Fibroblast of mammary gland (primary cell): ENCODE measurements at regions not wholly inside any gene's neighbourhood (a gene's known extent, or its start where the extent isn't known, plus 50 kb on each side); places are given as distances from the start of the nearest gene placed in this dataset.

Experiments used
- DNase-seq: peaks from one replicate; pipeline ENCODE4 v3.0.0-alpha.2; 2010; ENCODE audit warnings: low read depth
- H3K4me3 ChIP-seq: 2 replicates; pipeline ENCODE4 v1.5.1; 2011; ENCODE audit warnings: low read depth, mild to moderate bottlenecking, low read length, moderate library complexity; ENCODE audit not compliant: control insufficient read depth
- TF ChIP-seq, protein P1 (sequence below): conservative IDR thresholded peaks from 2 replicates; pipeline ENCODE4 v1.5.1; 2011; ENCODE audit warnings: low read depth, low read length, inconsistent platforms; ENCODE audit not compliant: control insufficient read depth, insufficient read depth

DNA sequence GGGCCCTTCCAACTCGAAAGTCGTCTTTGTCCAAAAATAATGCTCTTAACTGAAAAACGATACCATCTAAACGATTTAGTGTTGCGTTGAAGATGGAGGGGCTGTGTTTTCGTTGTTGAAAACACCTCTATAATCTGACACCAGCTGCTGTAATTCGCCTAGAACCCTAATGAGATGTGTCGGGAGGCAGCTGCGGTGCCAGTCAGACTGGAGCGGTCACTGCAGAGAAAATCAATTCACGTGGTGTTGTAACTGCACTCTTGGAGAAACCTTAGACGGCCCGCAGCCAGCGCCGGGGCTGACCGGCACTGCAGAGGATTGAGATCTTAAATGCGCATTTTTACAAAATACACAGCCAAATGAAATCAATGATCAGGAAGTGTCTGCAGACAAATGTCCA is 339.1 kb downstream of the ZNF536 start:
- TF ChIP-seq, protein P1, sequence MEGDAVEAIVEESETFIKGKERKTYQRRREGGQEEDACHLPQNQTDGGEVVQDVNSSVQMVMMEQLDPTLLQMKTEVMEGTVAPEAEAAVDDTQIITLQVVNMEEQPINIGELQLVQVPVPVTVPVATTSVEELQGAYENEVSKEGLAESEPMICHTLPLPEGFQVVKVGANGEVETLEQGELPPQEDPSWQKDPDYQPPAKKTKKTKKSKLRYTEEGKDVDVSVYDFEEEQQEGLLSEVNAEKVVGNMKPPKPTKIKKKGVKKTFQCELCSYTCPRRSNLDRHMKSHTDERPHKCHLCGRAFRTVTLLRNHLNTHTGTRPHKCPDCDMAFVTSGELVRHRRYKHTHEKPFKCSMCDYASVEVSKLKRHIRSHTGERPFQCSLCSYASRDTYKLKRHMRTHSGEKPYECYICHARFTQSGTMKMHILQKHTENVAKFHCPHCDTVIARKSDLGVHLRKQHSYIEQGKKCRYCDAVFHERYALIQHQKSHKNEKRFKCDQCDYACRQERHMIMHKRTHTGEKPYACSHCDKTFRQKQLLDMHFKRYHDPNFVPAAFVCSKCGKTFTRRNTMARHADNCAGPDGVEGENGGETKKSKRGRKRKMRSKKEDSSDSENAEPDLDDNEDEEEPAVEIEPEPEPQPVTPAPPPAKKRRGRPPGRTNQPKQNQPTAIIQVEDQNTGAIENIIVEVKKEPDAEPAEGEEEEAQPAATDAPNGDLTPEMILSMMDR: no peak
- no peak overlapping the region for H3K4me3 ChIP-seq
- DNase-seq: no peak

DNA sequence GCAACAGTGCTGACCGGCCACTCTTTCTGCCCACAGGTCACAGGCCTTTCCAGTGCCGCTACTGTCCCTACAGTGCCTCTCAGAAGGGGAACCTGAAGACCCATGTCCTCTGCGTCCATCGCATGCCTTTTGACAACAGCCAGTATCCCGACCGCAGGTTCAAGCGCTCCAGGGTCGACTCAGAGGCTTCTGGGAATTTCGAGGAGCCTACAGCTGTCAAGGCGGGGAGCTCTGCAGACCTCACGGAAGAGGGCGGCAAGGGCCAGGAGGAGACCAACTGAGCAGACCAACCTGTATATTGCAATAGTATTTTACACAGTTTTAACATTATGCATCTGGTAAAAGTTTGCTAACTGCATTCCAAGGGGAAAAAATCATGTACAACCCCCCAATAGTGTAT is 338.5 kb downstream of the ZNF536 start:
- no peak for DNase-seq
- no peak overlapping the region for H3K4me3 ChIP-seq
- TF ChIP-seq, protein P1: no peak

DNA sequence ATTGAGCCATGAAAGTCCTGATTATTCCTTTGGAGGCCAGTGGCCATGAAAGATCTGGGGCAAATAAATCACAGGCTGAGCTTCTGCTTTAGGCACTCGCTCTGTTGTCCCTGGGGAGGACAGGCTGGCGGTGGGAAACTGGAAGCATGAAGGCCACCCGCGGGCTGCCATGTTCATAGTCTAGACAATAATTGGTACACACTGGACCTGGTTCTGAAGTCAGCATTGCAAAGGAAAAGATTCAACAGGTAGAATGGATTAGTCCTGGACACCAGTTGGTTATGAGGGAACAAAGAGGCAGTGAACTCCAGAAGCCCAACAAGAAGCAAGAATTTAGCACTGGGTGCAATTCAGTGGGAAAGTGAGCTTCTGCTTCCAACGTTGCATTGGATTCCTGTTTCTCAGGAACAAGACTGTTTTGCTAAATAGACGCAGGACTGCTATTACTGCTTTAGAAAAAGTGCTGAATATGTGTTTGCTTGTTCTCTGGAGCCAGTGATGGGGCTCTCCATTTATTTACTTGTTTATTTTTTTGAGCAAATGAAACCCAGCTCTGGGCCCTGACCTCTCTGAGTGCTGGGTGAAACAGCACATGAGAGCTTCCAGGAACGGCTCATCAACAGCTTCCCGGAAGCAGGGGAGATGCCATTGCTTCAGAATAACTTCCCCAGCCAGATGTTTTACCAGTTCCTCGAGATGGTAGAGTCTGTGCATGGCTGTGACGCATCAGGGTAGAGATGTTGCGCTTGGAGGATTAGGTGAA is 336.4 kb downstream of the ZNF536 start:
- no peak overlapping the region for H3K4me3 ChIP-seq
- TF ChIP-seq, protein P1: no peak
- DNase-seq: no peak

DNA sequence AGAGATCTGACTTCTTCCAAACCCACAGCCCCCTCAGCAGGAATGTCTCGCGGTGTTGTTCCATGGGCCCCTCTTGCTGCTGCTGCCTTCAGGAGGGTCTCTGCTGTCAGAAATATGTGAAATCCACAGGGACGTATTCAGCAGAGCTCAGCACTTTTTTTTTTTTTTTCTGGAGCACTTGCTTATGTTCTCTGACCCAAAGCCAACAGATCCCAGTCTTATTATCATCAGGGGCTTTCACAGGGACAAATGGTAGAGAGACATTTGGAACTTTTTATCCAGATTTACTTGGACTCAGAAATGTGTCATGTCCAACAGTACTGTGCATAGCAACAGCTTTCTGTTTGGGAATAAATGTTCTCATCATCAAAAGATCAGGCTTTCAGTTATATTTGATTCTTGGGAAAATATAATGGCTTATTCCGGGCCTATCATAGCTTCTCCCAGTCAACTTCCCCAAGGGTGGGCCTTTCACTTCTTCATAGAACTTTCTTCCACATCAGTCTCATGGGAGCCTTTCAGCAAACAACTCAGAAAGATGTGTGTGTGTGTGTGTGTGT is 332.7 kb downstream of the ZNF536 start:
- no peak overlapping the region for H3K4me3 ChIP-seq
- DNase-seq: no peak
- TF ChIP-seq, protein P1: no peak

DNA sequence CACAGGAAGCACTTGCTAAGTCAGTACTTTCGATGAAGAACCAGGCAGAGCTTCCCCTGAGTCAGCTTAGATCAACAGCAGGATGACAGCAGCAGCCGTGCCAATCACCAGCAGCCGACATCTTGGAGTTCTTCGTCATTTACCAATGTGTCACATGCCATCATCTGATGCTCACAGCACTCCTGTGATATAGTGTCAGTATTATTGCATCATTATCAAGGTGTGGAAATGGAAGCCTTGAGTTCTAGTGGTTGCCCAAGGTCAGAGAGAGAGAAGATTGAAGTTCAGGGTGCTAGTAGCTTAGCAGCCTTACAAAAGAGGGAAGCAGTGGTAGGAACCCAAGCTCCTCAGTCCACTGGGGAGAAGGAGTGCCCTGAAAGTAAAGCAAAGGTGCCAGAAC is 331.5 kb downstream of the ZNF536 start:
- TF ChIP-seq, protein P1: no peak
- H3K4me3 ChIP-seq: no peak overlapping the region
- no peak for DNase-seq

DNA sequence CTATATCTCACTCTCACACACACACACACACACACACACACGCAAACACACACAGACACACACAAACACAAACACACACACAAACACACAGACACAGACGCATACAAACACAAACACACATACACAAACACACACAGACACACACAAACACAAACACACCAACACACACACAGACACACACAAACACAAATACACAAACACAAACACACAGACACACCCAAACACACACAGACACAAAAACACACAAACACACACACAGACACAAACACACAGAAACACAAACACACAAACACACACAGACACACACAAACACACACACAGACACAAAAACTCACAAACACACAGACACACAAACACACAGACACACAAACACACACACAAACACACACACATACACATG is 329.0 kb downstream of the ZNF536 start:
- TF ChIP-seq, protein P1: no peak
- DNase-seq: no peak

DNA sequence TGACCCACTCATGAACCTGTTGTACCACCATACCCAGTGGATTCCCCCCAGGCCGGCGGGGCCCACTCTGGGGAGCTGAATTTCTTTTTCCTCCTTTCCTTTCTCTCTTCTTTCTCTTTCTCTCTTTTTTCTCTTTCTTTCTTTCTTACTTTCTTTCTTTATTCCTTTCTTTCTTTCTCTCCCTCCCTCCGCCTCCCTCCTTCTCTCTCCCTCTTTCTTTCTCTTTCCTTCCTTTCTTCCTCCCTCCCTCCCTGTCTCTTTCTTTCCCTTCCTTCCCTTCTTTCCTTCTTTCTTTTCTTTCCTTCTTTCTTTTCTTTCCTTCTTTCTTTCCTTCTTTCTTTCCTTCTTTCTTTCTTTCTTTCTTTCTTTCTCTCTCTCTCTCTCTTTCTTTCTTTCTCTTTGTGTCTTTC is 327.7 kb downstream of the ZNF536 start:
- no peak overlapping the region for H3K4me3 ChIP-seq
- TF ChIP-seq, protein P1: no peak
- no peak for DNase-seq

More for the DNA sequence above, 329.0 kb downstream of the ZNF536 start:
- no peak overlapping the region for H3K4me3 ChIP-seq
